ENCODE measurements at regions not wholly inside any gene's neighbourhood (a gene's known extent, or its start where the extent isn't known, plus 50 kb on each side); places are given as distances from the start of the nearest gene placed in this dataset.

GRCh38 chr6:156601152-156602065, 175.8 kb upstream of the ARID1B start:
- H3K4me1 Mint-ChIP-seq, result peaks cover 17% of the 10 kb centered on the region
- no peak for DNase-seq (ENCODE audit: low read depth, low spot score)
- TF ChIP-seq CTCF (conservative IDR thresholded peaks at IDR 0.05), result no peak
- H3K4me3 Mint-ChIP-seq, result no peak overlapping the region
- no peaks in the 10 kb centered on the region for H3K27me3 Mint-ChIP-seq (ENCODE audit: low read depth)
- no peak overlapping the region for H3K27ac Mint-ChIP-seq (ENCODE audit: unreplicated experiment)
- H3K9me3 Mint-ChIP-seq, result peaks cover 6% of the 10 kb centered on the region
- H3K36me3 Mint-ChIP-seq (ENCODE audit: low read depth), result peaks cover 7% of the 10 kb centered on the region

GRCh38 chr6:156600678-156601077, 176.5 kb upstream of the ARID1B start:
- DNase-seq (ENCODE audit: low read depth, low spot score), result no peak
- Mint-ChIP-seq H3K27ac (ENCODE audit: unreplicated experiment) (peak overlapping the region; percentile 45), H3K27me3 (ENCODE audit: low read depth) (no peaks in the 10 kb centered on the region), H3K4me1 (peaks cover 17% of the 10 kb centered on the region), H3K9me3 (peaks cover 3% of the 10 kb centered on the region), H3K4me3 (no peak overlapping the region), H3K36me3 (ENCODE audit: low read depth) (peaks cover 5% of the 10 kb centered on the region)
- no peak for TF ChIP-seq CTCF (conservative IDR thresholded peaks at IDR 0.05)

- Mint-ChIP-seq H3K4me3 (no peak overlapping the region), H3K9me3 (peaks cover 3% of the 10 kb centered on the region)
- no peak for TF ChIP-seq CTCF (conservative IDR thresholded peaks at IDR 0.05)
Measured at GRCh38 chr6:156599978-156600590, 177.1 kb upstream of the ARID1B start.

GRCh38 chr6:156599366-156599765, 177.8 kb upstream of the ARID1B start:
- TF ChIP-seq CTCF (conservative IDR thresholded peaks at IDR 0.05), result no peak
- Mint-ChIP-seq H3K27me3 (ENCODE audit: low read depth) (no peaks in the 10 kb centered on the region), H3K4me1 (peaks cover 17% of the 10 kb centered on the region), H3K4me3 (no peak overlapping the region), H3K27ac (ENCODE audit: unreplicated experiment) (no peak overlapping the region), H3K36me3 (ENCODE audit: low read depth) (peaks cover 2% of the 10 kb centered on the region), H3K9me3 (peaks cover 2% of the 10 kb centered on the region)
- DNase-seq (ENCODE audit: low read depth, low spot score), result no peak

More at GRCh38 chr6:156599978-156600590, 177.1 kb upstream of the ARID1B start:
- no peak for DNase-seq (ENCODE audit: low read depth, low spot score)
- Mint-ChIP-seq H3K4me1 (peaks cover 17% of the 10 kb centered on the region), H3K36me3 (ENCODE audit: low read depth) (peaks cover 5% of the 10 kb centered on the region), H3K27ac (ENCODE audit: unreplicated experiment) (peak overlapping the region; percentile 45), H3K27me3 (ENCODE audit: low read depth) (no peaks in the 10 kb centered on the region)

GRCh38 chr6:156598855-156599180, 178.4 kb upstream of the ARID1B start:
- no peaks in the 10 kb centered on the region for H3K36me3 Mint-ChIP-seq (ENCODE audit: low read depth)
- no peak overlapping the region for H3K4me3 Mint-ChIP-seq
- H3K27me3 Mint-ChIP-seq (ENCODE audit: low read depth), result no peaks in the 10 kb centered on the region
- TF ChIP-seq CTCF (conservative IDR thresholded peaks at IDR 0.05), result no peak
- peaks cover 17% of the 10 kb centered on the region for H3K4me1 Mint-ChIP-seq
- no peak for DNase-seq (ENCODE audit: low read depth, low spot score)
- H3K27ac Mint-ChIP-seq (ENCODE audit: unreplicated experiment), result no peak overlapping the region
- H3K9me3 Mint-ChIP-seq, result no peaks in the 10 kb centered on the region
